NCI-H187 (cell line): ENCODE measurements at regions not wholly inside any gene's neighbourhood (a gene's known extent, or its start where the extent isn't known, plus 50 kb on each side); places are given as distances from the start of the nearest gene placed in this dataset.

Experiments used
- DNase-seq, 2 experiments: peaks; one replicate each; lab custom pipeline; 2025; lab: John Stamatoyannopoulos, UW

DNA sequence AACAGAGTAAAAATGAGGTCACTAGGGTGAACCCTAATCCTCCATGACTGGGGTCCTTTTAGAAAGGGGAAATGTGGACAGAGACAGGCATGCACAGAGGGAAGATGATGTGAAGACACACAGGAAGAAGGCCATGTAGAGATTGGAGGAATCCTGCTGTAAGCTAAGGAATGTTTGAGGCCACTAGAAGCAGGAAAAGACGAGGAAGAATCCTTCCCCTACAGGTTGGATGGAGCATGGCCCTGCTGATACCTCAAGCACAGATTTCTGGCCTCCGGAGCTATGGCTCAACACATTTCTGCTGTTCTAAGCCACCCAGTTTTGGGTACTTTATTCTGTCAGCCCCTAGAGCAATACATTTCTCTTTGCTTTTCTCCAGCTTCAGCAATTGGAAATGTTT lies 486.9 kb downstream of the MIAT start:
- no peak for DNase-seq

DNA sequence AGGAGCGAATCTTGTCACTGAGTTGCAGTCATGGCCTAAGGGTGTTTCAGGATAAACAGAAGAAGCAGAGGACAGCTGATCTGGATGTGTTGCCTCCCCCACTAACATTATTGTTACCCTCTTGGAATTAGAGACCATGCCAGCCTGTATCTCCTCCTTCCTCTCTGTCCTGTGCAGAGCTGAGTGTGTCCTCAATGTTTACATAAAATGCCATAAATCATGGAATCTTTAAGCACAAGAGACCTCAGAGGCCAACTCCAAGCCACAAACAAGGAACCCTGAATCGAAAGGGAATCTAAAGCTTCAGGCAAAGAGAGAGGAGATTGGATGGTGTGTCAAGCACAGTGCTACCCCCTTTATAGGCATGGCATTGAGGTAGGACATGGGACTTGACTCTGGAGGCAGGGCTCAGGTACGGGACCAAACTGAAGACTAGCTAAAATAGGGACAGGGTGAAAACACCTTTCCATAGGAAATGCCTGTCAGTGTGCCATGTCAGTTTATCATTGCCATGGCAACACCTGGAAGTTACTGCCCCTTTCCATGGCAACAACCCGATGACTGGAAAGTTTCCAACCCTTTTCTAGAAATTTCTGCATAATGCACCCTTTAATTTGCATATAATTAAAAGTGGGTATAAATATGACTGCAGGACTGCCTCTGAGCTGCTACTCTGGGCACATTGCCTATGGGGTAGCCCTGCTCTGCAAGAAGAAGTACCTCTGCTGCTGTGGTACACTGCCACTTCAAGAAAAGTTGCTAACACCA lies 489.7 kb downstream of the MIAT start:
- DNase-seq, result no peak

DNA sequence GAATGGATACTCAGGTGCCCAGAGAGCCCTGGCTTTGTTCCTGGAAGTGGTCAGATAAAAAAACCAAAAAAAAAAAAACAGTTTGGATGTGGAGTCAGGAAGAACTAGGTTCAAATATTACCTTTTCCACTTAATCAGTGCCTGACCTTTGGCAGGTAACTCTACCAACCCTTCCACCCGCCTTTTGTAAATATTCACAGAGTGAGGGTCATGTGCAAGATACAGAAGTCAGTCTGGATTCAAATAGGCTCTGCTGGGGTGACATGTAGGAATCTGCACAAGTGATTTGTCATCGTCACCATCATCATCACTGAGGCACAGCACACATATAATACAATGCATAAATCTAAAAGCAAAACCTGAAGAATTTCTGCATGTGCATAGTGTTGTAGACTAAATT lies 490.7 kb downstream of the MIAT start:
- DNase-seq, result no peak

DNA sequence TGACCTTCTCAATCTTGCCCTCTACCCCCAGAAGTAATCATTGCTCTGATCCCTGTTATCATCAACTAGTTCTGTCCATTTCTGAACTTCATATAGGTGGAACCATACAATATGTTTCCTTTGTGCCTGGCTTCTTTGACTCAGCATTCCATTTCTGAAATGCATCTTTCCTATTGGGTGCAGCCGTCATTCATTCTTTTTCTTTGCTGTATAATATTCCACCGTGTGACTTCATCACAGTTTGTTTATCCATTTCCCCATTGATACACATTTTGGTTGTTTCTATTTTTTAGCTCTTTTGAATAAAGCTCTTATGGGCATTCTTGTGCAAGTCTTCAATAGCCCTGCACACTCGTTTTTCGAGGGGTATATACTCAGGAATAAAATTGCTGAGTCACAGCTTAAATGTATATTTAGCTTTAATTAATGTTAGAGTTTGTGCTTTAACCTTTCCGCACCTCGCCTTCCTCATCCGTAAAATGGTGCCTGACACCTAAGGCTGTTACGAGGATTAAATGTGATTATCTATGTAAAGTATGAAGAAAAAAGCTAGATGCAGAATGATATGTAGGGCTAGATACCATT lies 491.6 kb downstream of the MIAT start:
- no peak for DNase-seq

DNA sequence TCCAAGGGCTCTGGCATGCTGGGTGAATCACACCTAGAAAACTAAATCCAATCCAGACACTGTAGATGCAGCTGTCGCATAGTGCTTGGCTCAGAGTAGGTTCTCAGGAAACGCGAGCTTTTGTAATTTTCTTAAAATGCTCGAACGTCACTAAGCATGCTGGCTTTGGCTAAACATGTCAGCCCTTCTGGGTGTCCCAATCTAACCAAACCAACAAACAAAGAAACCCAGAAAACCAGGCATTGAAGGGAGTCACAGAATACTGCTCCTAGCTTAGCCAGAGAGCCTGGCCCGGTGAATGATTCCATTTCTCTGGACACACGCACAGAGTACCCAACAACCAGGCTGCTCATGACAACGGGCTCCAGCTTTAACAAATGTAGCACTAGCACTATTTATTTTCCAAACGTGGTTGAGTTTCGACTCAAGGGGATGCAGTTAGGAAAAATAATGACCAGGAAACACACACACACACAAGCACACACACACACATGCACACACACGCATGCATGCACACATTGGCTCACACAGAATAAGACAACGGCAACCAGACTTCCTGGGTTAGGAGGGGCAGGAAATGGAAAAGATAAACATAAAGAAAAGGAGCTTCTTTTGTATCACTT lies 492.6 kb downstream of the MIAT start:
- DNase-seq, result no peak

DNA sequence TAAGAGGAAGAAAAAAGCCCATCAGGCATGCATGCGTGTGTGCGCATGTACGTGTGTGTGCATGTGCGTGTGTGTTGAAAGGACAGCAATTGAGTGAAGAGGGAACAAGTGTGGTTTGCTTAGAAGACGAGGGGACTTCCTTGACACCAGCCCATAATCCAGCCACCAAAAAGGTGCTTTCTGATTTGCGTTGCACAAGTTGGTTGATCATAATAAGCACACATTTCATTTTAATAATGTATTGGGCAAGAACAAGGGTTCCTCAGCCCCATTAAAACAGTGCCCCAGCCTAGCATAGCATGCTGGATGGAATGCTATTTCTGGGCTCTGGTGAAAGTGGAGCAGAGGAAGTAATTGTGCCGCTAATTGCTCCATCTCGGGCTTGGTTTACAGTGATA lies 493.2 kb downstream of the MIAT start:
- no peak for DNase-seq

DNA sequence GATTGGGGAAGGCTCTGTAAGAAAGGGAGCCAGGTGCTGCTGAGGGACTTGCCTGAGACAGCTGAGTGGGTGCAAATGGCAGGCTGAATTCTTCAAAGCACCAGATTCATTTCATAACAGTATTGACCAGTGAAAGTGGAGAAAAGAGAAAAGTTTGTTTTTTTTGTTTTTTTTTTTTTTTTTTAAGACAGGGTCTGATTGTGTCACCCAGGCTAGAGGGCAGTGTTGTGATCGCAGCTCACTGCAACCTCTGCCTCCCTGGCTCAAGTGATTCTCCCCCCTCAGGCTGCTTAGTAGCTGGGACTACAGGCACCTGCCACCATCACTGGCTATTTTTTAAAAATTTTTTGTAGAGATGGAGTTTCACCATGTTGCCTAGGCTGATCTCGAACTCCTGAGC lies 494.0 kb downstream of the MIAT start:
- DNase-seq, result no peak

DNA sequence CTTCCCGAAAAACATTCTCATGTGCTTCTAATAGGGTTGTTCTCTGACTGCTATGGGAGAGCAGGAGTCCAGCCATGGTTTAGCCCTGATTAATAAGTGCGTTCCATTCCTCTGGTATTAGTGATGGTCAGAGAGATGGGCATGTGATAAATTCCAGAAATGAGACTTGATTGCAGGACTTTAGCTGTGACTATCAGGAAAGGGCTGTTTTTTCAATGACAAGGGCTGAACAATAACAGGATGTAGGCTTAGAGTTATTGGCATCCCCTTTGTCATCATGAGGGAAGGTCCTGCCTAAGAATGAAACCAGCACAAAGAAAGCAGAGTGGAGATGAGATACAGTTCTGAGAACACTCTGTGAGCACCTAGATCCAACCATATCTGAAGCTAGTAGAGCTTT lies 494.6 kb downstream of the MIAT start:
- no peak for DNase-seq

DNA sequence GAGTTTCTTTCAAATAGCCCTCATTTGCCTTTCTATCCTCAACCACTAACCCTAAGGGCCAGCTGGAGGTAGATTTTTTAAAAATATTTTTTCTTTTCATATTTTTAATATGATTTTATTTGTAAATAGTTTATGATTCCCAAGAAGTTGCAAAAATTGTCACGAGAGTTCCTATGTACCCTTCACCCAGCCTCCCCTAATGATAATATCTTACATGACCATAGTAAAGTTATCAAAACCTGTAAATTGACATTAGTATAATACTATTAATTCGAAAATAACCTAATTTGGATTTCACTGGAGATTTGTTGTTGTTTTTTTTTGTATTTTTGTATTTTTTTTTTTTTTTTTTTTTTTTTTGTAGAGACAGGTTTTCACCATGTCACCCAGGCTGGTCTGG lies 495.5 kb downstream of the MIAT start:
- DNase-seq, result no peak

DNA sequence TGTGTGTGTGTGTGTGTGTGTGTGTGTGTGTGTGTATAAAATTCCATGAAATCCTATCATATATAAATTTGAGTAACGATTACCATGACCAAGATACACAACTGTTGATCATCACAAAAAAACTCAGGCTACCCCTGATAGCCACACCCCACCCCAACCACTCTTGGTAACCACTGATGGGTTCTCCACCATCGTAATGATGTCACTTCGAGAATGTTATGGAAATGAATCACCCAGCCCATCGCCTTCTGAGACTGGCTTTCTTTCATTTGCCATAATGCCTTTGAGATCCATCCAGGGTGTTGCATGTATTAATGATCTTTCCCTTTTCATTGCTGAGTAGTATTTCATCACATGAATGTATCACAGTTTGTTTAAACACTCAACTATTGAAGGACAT lies 496.0 kb downstream of the MIAT start:
- no peak for DNase-seq

DNA sequence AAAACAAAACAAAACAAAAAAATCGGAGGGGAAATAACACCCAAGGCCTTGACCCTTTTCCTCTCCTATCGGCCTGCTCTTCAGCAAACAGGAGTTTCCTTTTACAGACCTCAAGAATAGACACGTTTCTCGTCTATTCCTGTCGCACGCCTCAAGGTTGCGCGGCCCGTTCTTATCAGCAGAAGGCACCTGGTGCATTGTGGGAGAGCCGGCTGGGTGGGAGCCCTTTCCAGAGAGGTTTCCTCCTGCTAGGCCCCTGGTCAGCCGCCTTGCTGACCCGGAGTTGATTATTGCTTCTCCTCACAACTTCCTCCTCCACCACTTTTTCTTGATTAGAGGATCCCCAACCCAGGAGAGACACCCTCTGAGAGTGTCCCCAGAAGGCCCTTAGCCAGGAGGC lies 497.3 kb downstream of the MIAT start:
- no peak for DNase-seq

DNA sequence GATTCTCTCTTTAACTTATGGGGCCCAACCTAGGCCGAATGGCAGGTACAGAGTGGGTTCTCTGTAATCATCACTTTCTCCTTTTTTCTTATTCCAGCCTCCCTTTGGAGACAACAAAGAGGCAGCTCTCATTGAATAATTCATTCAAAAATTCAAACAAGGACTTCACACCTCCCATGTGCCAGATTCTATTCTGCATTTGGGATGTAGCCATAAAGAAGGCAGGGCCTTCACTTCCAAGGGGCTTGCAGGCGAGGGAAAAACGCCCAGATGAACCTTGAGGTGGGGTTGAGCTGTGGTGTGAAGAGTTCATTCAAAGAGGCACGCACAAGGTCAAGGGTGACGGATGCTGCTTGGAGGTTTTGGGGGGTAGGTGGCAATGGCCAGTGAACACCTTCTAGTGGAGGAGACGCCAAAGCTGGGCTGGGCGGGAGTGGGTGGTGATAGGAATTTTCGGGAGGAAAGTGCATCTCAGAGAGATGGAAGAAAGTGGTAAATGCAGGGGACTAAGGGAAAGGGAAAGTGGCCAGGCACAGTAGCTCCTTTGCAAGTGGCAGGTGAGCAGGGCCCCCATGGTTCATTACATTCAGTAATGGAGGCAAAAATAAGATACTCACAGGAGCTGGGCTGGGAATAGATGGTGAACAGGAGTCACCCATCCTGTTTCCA lies 499.6 kb downstream of the MIAT start:
- DNase-seq, result no peak

DNA sequence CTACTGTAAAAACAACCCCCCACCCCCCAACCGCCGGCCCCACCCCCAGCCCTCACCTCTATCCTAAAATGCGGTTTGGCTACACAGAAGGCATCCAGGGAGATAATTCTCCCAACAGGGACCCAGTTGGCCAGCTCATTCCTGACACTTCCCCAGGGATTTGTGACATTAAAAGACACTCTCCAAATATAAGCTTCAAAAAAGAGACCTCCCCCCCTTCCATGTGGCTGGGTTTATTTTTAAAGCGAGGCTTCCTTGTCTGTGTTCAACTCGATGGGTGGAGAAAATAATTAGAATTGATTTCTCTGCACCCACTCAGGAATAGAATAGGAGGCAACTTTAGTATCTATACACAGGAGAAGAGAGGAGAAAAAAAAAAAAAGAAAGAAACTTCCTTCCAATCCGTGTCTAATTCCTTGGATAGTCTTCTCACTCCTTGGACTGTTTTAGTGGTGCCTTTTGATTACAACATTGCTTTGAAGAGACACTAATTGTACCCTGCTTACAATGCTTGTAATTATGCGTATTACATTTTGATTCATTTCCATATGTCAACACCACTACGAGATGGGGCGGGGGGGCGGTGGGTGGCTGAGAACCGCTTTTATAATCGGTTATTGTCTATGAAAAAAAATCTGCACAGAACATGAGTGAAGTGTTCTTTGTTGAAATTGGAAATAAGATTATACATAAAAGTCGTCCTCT lies 500.4 kb downstream of the MIAT start:
- no peak for DNase-seq

DNA sequence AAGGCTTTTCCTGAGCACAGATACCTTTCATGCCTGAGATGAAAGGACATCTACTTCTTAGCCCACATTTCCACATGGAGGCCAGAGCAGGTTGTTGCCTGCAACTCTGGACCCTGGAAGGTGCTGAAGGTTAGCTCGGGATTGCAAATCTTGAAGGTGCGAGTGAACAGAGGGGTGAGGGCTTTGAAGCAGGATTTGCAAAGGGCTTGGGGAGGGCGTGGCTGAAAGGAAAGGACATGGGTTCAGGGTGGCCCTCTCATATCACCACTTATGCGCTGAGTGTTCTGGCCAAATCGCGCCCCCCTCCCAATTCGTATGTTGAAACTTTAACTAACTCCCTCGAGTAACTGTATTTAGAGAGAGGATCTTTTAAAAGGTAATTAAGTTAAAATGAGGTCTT lies 501.6 kb downstream of the MIAT start:
- no peak for DNase-seq

DNA sequence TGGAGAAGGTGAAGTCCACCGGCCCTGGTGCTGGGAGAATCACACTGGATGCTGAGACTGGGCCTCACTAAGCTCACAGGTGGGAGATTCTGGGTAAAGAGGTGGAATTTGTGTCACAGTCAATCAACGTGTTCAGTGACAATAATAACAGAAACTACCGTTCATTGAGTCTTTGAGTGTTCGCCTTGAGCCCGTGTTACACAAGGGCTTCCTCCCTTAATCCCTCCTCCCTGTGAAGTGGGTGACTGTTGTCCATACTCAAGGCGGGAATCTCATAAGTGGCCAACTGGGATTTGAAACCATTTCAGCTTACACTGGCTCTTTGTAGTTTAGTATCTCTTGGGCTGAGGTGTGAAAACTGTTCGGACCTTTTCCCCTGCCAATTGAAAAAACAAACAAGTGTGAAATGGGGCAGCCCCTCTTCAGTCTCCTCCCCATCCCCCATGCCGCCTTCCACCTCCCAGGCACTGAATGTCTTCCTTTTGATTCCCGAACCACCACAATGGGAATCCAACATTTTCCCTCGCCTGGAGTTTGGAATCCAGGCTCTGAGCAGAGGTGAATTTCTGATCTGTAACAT lies 502.4 kb downstream of the MIAT start:
- no peak for DNase-seq

DNA sequence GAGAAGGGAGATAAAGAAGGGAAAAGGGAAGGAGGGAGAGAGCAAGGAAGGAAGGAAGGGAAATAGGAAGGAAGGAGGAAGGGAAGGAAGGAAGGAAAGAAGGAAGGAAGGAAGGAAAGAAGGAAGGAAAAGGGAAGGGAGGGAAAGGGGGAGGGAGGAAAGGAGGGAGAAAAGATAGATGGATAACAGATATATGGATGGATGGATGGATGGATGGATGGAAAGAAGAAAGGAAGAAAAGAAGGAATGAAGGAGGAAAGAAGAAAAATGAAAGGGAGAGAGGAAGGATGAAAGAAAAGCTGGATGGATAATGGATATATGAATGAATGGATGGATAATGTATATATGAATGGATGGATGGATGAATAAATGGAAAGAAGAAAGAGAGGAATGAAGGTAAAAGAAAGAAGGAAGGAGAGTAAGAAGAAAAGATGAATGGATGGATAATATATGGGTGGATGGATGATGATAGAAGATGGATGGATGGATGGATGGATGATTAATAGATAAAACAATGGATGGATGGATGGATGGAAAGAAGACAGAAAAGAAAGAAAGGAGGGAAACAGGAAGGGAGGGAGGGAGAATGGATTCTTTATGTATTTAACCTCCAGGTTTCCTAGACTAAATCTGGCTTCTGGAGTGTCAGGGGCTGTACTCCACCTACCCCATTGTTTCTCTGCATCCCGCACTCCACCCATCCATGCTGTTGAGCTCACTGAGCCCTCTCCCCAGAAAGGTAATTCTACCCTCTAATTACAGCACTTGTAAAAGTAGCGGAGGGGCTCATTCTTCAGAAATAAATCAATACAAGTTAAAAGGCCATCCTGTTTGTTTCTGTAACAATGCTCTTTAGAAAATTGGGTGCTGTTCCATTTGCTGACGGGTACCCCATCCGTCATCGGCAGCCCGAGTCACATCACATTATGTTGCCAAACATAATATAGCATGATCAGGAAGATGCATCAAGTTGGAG lies 506.1 kb downstream of the MIAT start:
- DNase-seq, result no peak

DNA sequence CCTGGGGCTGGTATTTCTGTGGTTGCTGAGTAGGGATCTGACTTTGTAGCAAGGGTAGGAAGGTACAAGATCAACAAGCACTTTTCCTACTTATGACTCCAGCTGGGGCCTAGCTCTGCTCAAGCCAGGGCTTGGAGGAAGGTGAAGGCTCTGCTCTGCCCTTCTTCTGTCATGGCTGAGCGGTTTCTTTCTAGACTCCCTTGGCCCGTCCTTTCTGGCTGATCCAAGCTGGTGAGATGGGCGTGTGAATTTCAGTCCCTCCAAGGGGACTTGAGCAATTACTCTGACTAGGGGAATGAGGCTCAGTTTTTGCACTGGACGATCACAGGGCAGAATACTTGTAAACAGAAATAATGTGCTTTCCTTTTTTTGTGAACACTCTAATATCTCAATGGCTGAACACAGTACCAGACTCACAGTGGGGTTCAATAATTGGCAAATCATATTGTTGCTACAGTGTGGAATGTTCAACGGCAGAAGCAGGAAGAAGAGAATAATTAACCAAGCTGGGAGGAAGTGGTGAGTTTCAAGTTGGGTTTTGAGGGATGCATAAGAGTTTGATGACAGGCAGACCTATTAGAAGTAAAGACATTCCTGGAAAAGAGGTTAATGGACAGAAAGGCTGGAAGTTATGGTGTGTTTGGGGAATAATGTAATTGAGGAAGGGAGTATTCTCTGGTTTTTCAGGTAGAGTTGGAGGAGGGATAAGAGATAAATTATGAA lies 507.6 kb downstream of the MIAT start:
- no peak for DNase-seq

DNA sequence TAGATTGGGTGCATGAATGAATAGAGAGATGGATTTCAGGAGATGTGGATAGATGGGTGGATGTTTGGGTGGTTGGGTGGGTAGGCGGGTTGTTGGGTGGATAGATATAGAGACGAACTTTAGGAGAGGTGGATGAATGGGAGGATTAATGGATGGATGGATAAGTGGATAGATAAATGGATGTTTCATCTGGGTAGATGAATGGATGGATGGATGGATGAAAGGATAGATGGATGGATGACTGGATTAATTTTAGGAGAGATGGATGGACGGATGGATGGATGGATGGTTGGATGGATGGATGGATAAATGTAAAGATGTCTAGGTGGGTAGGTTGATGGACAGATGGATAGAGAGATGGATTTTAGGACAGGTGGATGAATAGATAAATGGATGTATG lies 511.3 kb downstream of the MIAT start:
- no peak for DNase-seq

DNA sequence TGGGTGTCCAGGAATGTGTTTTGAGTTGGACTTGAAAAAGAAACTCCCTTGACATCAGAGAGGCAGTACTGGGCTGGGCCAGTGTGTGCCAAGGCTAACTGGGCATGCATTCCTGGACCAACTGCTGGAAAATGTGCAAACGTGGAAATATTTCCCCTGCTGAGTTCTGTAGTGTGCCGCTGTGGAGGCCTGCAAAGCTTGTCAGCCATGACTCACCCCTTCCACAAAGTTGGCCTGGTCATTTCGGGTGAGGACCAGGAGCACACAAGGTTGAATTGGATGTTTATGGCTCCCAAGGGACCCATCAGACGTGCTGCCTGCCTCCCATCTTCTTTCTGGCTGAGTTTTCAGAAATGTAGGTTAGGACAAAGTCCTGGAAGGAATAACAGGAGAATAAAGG lies 513.1 kb downstream of the MIAT start:
- DNase-seq, result no peak

DNA sequence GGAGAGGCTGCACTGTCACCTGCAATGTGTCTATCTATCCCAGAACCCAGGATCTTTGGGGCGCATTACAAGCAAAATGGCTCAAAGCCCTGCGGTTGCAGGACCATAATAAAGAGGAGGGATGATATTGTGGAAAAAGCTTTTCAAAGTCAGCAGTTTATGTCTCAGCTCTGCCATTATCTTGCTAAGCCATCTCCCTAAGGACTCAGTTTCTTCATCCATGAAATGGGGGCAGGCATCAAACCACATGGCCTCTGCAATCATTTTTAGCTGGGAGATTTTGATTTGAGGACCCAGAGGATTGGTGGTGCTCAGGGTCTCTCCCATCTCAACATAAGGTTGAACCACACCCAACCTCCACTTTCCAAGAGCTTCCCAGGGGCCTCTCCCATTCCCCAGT lies 513.8 kb downstream of the MIAT start:
- no peak for DNase-seq
